MM.1S (cell line): ENCODE measurements at regions not wholly inside any gene's neighbourhood (a gene's known extent, or its start where the extent isn't known, plus 50 kb on each side); places are given as distances from the start of the nearest gene placed in this dataset.

Experiments used
- EZH2 ChIP-seq: fragments of 300-600 bp; sonication (generic); optimal IDR thresholded peaks from 2 replicates; pipeline ENCODE3; 2017; ENCODE audit warnings: low read depth, mild to moderate bottlenecking, antibody characterized with exemption, low read length, mixed read lengths
- TF ChIP-seq, protein P1 (sequence below): fragments of 300-600 bp; sonication (generic); IDR thresholded peaks from 2 replicates; pipeline ENCODE4 v1.5.1; 2016; ENCODE audit warnings: antibody characterized with exemption, low read length, mixed read lengths

DNA sequence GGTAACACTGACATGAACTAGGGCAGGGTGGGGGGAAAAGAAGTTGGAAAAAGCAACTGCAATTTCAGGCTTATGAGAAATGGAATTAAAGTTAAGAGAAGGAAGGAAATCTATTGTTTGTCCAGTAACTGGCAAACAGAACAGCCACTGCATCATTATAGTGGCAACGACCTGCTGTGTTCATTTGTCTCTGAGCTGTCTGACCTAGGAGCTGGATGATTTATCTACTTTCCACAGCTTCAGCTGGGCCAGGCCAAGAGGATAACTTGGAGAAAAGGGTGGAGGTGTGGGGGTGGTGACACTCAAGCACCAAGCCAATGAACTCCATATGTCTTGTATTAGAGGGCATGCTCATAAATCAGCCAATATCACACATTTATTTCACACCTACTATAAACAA is 291.5 kb upstream of the KLHL29 start:
- TF ChIP-seq, protein P1, sequence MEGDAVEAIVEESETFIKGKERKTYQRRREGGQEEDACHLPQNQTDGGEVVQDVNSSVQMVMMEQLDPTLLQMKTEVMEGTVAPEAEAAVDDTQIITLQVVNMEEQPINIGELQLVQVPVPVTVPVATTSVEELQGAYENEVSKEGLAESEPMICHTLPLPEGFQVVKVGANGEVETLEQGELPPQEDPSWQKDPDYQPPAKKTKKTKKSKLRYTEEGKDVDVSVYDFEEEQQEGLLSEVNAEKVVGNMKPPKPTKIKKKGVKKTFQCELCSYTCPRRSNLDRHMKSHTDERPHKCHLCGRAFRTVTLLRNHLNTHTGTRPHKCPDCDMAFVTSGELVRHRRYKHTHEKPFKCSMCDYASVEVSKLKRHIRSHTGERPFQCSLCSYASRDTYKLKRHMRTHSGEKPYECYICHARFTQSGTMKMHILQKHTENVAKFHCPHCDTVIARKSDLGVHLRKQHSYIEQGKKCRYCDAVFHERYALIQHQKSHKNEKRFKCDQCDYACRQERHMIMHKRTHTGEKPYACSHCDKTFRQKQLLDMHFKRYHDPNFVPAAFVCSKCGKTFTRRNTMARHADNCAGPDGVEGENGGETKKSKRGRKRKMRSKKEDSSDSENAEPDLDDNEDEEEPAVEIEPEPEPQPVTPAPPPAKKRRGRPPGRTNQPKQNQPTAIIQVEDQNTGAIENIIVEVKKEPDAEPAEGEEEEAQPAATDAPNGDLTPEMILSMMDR, result no peak
- TF ChIP-seq EZH2, result no peak
